22Rv1 (cell line): ENCODE measurements at regions not wholly inside any gene's neighbourhood (a gene's known extent, or its start where the extent isn't known, plus 50 kb on each side); places are given as distances from the start of the nearest gene placed in this dataset.

Experiments used
- H3K27ac ChIP-seq: fragments of 450-650 bp; 2 replicates; pipeline ENCODE4 v1.5.1; 2017
- CTCF ChIP-seq: fragments of 450-650 bp; IDR thresholded peaks from 2 replicates; pipeline ENCODE4 v1.5.1; 2017; ENCODE audit warnings: mild to moderate bottlenecking
- ZFX ChIP-seq: fragments of 450-650 bp; IDR thresholded peaks from 2 replicates; pipeline ENCODE4 v1.6.1; 2017; ENCODE audit warnings: antibody characterized with exemption, borderline replicate concordance

GRCh38 chr13:20351281-20352022, 119.3 kb upstream of the GJB6 start:
- no peak overlapping the region for H3K27ac ChIP-seq
- no peak for TF ChIP-seq ZFX
- TF ChIP-seq CTCF, result no peak

GRCh38 chr13:20350819-20351218, 118.7 kb upstream of the GJB6 start:
- TF ChIP-seq CTCF (no peak), ZFX (no peak)
- no peak overlapping the region for H3K27ac ChIP-seq

- no peak for TF ChIP-seq ZFX
- TF ChIP-seq CTCF, result no peak
- H3K27ac ChIP-seq, result no peak overlapping the region
These were observed 118.3 kb upstream of the GJB6 start for GRCh38 chr13:20350382-20350763.

GRCh38 chr13:20349564-20350381, 117.7 kb upstream of the GJB6 start:
- TF ChIP-seq CTCF (no peak), ZFX (no peak)
- H3K27ac ChIP-seq, result no peak overlapping the region

- TF ChIP-seq ZFX (no peak), CTCF (no peak)
- H3K27ac ChIP-seq, result no peak overlapping the region
These were observed 116.7 kb upstream of the GJB6 start for GRCh38 chr13:20348645-20349408.

- no peak overlapping the region for H3K27ac ChIP-seq
- TF ChIP-seq ZFX (no peak), CTCF (no peak)
These were observed 115.9 kb upstream of the GJB6 start for GRCh38 chr13:20348018-20348417.
